HCT116 (cell line): ENCODE measurements at regions not wholly inside any gene's neighbourhood (a gene's known extent, or its start where the extent isn't known, plus 50 kb on each side); places are given as distances from the start of the nearest gene placed in this dataset.

ENCODE experiments used
- CTCF ChIP-seq, 3 experiments: fragments of 200-600 bp in 1 of 3; sonication (generic) in 1 of 3; IDR thresholded peaks in 2 of 3; conservative IDR thresholded peaks in 1 of 3; 2 replicates each; pipeline ENCODE4 v1.5.1; 2012 to 2017; ENCODE audit warnings: low read depth in 2 of 3, low read length in 2 of 3, antibody characterized with exemption in 1 of 3, borderline replicate concordance in 1 of 3, control low read depth in 1 of 3, mild to moderate bottlenecking in 1 of 3, mixed read lengths in 1 of 3, mixed run types in 1 of 3, moderate library complexity in 1 of 3; ENCODE audit not compliant: insufficient read depth in 1 of 3
- EZH2 ChIP-seq: fragments of 200-600 bp; sonication (generic); IDR thresholded peaks from 2 replicates; pipeline ENCODE4 v1.6.1; 2017; ENCODE audit warnings: antibody characterized with exemption, mixed run types
- JUND ChIP-seq: IDR thresholded peaks from 2 replicates; pipeline ENCODE4 v1.6.1; 2012
- POLR2A ChIP-seq: IDR thresholded peaks from 2 replicates; pipeline ENCODE4 v1.7.0; 2011; ENCODE audit warnings: borderline replicate concordance; ENCODE audit not compliant: insufficient read depth, insufficient read length; ENCODE audit errors: extremely low read depth
- RAD21 ChIP-seq: IDR thresholded peaks from 2 replicates; pipeline ENCODE4 v1.6.1; 2012; ENCODE audit warnings: low read depth, mild to moderate bottlenecking

- TF ChIP-seq JUND (no peak), CTCF (IDR thresholded peaks at IDR 0.05 in 2 of 3, conservative IDR thresholded peaks at IDR 0.05 in 1 of 3; ENCODE audit: borderline replicate concordance in 1 of 3, insufficient read depth in 1 of 3, low read depth in 2 of 3, low read length in 2 of 3) (no peak), EZH2 (no peak), RAD21 (no peak), POLR2A (no peak)
Measured at GRCh38 chr7:123343611-123344010, 143.8 kb upstream of the SLC13A1 start.
